ENCODE measurements at regions not wholly inside any gene's neighbourhood (a gene's known extent, or its start where the extent isn't known, plus 50 kb on each side); places are given as distances from the start of the nearest gene placed in this dataset.
A peak's percentile ranks its signal among the peaks of the same experiment; 100 is the strongest.
"Not testable (repeated sequence)": the region's sequence is repeated elsewhere in the genome, so short reads cannot be mapped to it uniquely, and the experiment has no call there.

DNA sequence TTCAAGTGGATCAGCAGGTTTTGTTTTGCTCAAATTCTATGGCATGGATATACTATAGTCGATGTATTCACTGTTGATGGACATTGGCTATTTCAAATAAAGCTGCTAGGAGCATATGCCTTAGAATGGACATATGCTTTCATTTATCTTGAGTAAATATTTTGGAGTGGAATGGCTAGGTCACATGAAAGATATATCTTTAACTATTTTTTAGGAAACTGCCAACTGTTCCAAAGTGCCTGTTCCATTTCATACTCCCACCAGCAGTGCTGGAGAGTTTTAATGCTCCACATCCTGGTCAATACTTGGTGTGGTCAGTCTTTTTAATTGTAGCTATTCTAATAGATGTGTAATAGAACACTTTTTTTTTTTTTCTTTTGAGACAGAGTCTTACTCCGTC lies 81.1 kb upstream of the PIM1 start:
- no peak for DNase-seq (ENCODE audit: low spot score in 2 of 2, unreplicated experiment in 2 of 2)
- Mint-ChIP-seq H3K36me3 (no peaks in the 10 kb centered on the region), H3K27ac (no peak overlapping the region), H3K4me3 (no peak overlapping the region), H3K9me3 (no peaks in the 10 kb centered on the region), H3K4me1 (peaks cover 22% of the 10 kb centered on the region), H3K27me3 (ENCODE audit: low read depth) (no peaks in the 10 kb centered on the region)
- TF ChIP-seq, protein P1, sequence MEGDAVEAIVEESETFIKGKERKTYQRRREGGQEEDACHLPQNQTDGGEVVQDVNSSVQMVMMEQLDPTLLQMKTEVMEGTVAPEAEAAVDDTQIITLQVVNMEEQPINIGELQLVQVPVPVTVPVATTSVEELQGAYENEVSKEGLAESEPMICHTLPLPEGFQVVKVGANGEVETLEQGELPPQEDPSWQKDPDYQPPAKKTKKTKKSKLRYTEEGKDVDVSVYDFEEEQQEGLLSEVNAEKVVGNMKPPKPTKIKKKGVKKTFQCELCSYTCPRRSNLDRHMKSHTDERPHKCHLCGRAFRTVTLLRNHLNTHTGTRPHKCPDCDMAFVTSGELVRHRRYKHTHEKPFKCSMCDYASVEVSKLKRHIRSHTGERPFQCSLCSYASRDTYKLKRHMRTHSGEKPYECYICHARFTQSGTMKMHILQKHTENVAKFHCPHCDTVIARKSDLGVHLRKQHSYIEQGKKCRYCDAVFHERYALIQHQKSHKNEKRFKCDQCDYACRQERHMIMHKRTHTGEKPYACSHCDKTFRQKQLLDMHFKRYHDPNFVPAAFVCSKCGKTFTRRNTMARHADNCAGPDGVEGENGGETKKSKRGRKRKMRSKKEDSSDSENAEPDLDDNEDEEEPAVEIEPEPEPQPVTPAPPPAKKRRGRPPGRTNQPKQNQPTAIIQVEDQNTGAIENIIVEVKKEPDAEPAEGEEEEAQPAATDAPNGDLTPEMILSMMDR (IDR thresholded peaks at IDR 0.05; ENCODE audit: unreplicated experiment), result no peak

DNA sequence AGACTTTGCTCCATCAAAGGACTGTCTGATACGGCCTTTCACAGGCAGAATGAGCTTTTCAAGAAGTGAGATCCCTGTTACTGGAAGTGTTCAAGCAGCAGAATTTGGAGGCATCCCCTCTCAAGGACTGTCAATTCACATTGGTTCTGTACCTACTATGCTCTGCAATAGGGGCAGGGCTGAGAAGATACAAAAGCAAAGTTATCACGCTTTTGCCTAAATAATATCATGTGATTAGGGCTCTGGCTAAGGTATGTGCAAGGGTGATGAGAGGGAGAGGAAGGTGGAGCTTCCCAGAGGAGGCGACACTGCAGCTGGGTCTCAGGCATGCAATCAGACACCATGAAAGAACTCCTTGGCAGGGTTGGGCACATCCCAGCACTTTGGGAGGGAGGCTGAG lies 80.2 kb upstream of the PIM1 start:
- DNase-seq (ENCODE audit: low spot score in 2 of 2, unreplicated experiment in 2 of 2), result no peak
- TF ChIP-seq, protein P1 (IDR thresholded peaks at IDR 0.05; ENCODE audit: unreplicated experiment), result no peak

DNA sequence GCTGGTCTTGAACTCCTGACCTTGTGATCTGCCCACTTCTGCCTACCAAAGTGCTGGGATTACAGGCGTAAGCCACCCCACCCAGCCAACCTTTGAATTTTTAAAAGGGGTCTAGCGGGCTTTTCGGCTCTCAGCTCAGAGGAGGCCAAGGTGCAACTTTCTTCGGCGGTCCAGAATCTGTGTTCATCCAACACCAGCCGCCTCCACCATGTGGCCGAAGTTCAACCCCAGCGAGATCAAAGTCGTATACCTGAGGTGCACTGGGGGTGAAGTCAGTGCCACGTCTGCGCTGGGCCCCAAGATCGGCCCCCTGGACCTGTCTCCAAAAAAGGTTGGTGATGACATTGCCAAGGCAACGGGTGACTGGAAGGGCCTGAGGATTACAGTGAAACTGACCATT lies 78.8 kb upstream of the PIM1 start:
- not testable (repeated sequence) for H3K4me3 Mint-ChIP-seq; H3K9me3 Mint-ChIP-seq; DNase-seq (ENCODE audit: low spot score in 2 of 2, unreplicated experiment in 2 of 2); H3K36me3 Mint-ChIP-seq; H3K27me3 Mint-ChIP-seq (ENCODE audit: low read depth)
- H3K27ac Mint-ChIP-seq, result peak overlapping the region; percentile 39
- peaks cover 25% of the 10 kb centered on the region for H3K4me1 Mint-ChIP-seq

More for the DNA sequence above, 80.2 kb upstream of the PIM1 start:
- Mint-ChIP-seq H3K36me3 (no peaks in the 10 kb centered on the region), H3K9me3 (no peaks in the 10 kb centered on the region), H3K4me1 (peaks cover 24% of the 10 kb centered on the region), H3K4me3 (no peak overlapping the region), H3K27me3 (ENCODE audit: low read depth) (no peaks in the 10 kb centered on the region), H3K27ac (no peak overlapping the region)

DNA sequence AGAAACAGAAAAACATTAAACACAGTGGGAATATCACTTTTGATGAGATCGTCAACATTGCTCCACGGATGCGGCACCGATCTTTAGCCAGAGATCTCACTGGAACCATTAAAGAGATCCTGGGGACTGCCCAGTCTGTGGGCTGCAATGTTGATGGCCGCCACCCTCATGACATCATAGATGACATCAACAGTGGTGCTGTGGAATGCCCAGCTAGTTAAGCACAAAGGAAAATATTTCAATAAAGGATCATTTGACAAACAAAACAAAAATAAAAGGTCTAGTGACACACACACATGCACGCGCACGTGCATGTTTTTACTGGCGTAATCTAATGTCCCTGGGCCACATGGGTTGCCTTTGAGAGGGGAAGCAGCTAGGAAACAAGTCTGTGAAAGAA lies 78.4 kb upstream of the PIM1 start:
- DNase-seq (ENCODE audit: low spot score in 2 of 2, unreplicated experiment in 2 of 2); H3K27me3 Mint-ChIP-seq (ENCODE audit: low read depth); H3K4me3 Mint-ChIP-seq; H3K9me3 Mint-ChIP-seq; H3K36me3 Mint-ChIP-seq: not testable (repeated sequence)
- Mint-ChIP-seq H3K27ac (peak overlapping the region; percentile 39), H3K4me1 (peaks cover 25% of the 10 kb centered on the region)

GRCh38 chr6:37092923-37093727 lies 76.8 kb upstream of the PIM1 start:
- Mint-ChIP-seq H3K27ac (peak overlapping the region; percentile 78), H3K4me1 (peaks cover 25% of the 10 kb centered on the region), H3K9me3 (no peaks in the 10 kb centered on the region)

GRCh38 chr6:37093728-37094069 lies 76.3 kb upstream of the PIM1 start:
- Mint-ChIP-seq H3K27me3 (ENCODE audit: low read depth) (no peaks in the 10 kb centered on the region), H3K27ac (peak overlapping the region; percentile 78), H3K36me3 (no peaks in the 10 kb centered on the region), H3K9me3 (no peaks in the 10 kb centered on the region), H3K4me1 (peaks cover 25% of the 10 kb centered on the region), H3K4me3 (no peak overlapping the region)
- TF ChIP-seq, protein P1 (IDR thresholded peaks at IDR 0.05; ENCODE audit: unreplicated experiment), result no peak
- DNase-seq (ENCODE audit: low spot score in 2 of 2, unreplicated experiment in 2 of 2), result no peak

More at GRCh38 chr6:37092923-37093727, 76.8 kb upstream of the PIM1 start:
- no peak for DNase-seq (ENCODE audit: low spot score in 2 of 2, unreplicated experiment in 2 of 2)
- Mint-ChIP-seq H3K36me3 (no peaks in the 10 kb centered on the region), H3K27me3 (ENCODE audit: low read depth) (no peaks in the 10 kb centered on the region), H3K4me3 (no peak overlapping the region)
- TF ChIP-seq, protein P1 (IDR thresholded peaks at IDR 0.05; ENCODE audit: unreplicated experiment), result no peak
